ENCODE measurements at regions not wholly inside any gene's neighbourhood (a gene's known extent, or its start where the extent isn't known, plus 50 kb on each side); places are given as distances from the start of the nearest gene placed in this dataset.

- no peak for TF ChIP-seq CTCF (IDR thresholded peaks at IDR 0.05; ENCODE audit: low read depth, low read length, missing input control)
- TF ChIP-seq GABPA (IDR thresholded peaks at IDR 0.05 in 1 of 2, conservative IDR thresholded peaks at IDR 0.05 in 1 of 2): no peak
- no peak for TF ChIP-seq JUND (IDR thresholded peaks at IDR 0.05)
- TF ChIP-seq TAF1 (conservative IDR thresholded peaks at IDR 0.05): no peak
- TF ChIP-seq ZBTB33 (IDR thresholded peaks at IDR 0.05): no peak
- no peak for TF ChIP-seq EGR1 (IDR thresholded peaks at IDR 0.05; ENCODE audit: low read depth in 2 of 2)
These were observed 280.4 kb downstream of the HAPSTR1 start for GRCh38 chr16:9371713-9372448.

Data from liver (tissue), 3 donors.